ENCODE measurements at regions not wholly inside any gene's neighbourhood (a gene's known extent, or its start where the extent isn't known, plus 50 kb on each side); places are given as distances from the start of the nearest gene placed in this dataset.

GRCh38 chr4:151486168-151486567 is 77.2 kb downstream of the FHIP1A start:
- TF ChIP-seq EZH2 (IDR thresholded peaks at IDR 0.05): no peak
- no peak for TF ChIP-seq CTCF (IDR thresholded peaks at IDR 0.05)

Data from neural progenitor cell (in vitro differentiated cells).